ENCODE measurements at regions not wholly inside any gene's neighbourhood (a gene's known extent, or its start where the extent isn't known, plus 50 kb on each side); places are given as distances from the start of the nearest gene placed in this dataset.

- no peak overlapping the region for H3K9ac ChIP-seq (ENCODE audit: extremely low read depth, insufficient read length, low read length)
- no peaks in the 10 kb centered on the region for H3K9me3 Mint-ChIP-seq
- TF ChIP-seq, protein P1, sequence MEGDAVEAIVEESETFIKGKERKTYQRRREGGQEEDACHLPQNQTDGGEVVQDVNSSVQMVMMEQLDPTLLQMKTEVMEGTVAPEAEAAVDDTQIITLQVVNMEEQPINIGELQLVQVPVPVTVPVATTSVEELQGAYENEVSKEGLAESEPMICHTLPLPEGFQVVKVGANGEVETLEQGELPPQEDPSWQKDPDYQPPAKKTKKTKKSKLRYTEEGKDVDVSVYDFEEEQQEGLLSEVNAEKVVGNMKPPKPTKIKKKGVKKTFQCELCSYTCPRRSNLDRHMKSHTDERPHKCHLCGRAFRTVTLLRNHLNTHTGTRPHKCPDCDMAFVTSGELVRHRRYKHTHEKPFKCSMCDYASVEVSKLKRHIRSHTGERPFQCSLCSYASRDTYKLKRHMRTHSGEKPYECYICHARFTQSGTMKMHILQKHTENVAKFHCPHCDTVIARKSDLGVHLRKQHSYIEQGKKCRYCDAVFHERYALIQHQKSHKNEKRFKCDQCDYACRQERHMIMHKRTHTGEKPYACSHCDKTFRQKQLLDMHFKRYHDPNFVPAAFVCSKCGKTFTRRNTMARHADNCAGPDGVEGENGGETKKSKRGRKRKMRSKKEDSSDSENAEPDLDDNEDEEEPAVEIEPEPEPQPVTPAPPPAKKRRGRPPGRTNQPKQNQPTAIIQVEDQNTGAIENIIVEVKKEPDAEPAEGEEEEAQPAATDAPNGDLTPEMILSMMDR (conservative IDR thresholded peaks at IDR 0.05): no peak
- H3K14ac ChIP-seq (ENCODE audit: insufficient read depth, low read length): no peak overlapping the region
- H3K18ac ChIP-seq (ENCODE audit: insufficient read length, low read depth, low read length): no peak overlapping the region
- H4K20me1 ChIP-seq (ENCODE audit: control insufficient read depth, insufficient read depth, insufficient read length): no peaks in the 10 kb centered on the region
- H3K27ac ChIP-seq (ENCODE audit: insufficient read length, low read depth, low read length): no peak overlapping the region
- H3K4me1 Mint-ChIP-seq: peaks cover 5% of the 10 kb centered on the region in 2 experiments; a peak in 3 of 4 replicates
- H3K4me3 Mint-ChIP-seq: no peak overlapping the region
- H2AFZ ChIP-seq (ENCODE audit: low read length): no peak overlapping the region
- peaks cover 30 to 79% (median 53%) of the 10 kb centered on the region in 3 experiments for H3K36me3 Mint-ChIP-seq (ENCODE audit: insufficient read depth in 1 of 3, low read depth in 3 of 3)
- H3K9me3 ChIP-seq (ENCODE audit: control insufficient read depth, low read depth, low read length): no peaks in the 10 kb centered on the region
- no CpG with 5 or more reads among the region's 2 CpGs for whole genome bisulfite sequencing (ENCODE audit: extremely low coverage, insufficient read length, low lambda C conversion rate)
- no peak overlapping the region for H2BK15ac ChIP-seq (ENCODE audit: low read depth, low read length)
- no peak overlapping the region for H3T11ph ChIP-seq (ENCODE audit: low read length)
- H2BK20ac ChIP-seq (ENCODE audit: low read depth, low read length, poor library complexity, severe bottlenecking): no peak overlapping the region
- H3K79me2 ChIP-seq (ENCODE audit: insufficient read depth, low read length): no peaks in the 10 kb centered on the region
- H3K27ac Mint-ChIP-seq: no peak overlapping the region
- no peak overlapping the region for H3K4ac ChIP-seq (ENCODE audit: low read depth, low read length)
- H3K56ac ChIP-seq (ENCODE audit: insufficient read length, low read depth, low read length): no peak overlapping the region
- H2BK12ac ChIP-seq (ENCODE audit: insufficient read length, low read depth, low read length): no peak overlapping the region
- H3K27me3 ChIP-seq (ENCODE audit: insufficient read depth, low read length): no peaks in the 10 kb centered on the region
- no peak overlapping the region for H2AK5ac ChIP-seq (ENCODE audit: insufficient read length, low read length)
- no peaks in the 10 kb centered on the region for H3K23me2 ChIP-seq (ENCODE audit: insufficient read length, low read depth, low read length, poor library complexity, severe bottlenecking)
- H2BK5ac ChIP-seq (ENCODE audit: insufficient read length, low read length): no peak overlapping the region
- no peak overlapping the region for H2BK120ac ChIP-seq (ENCODE audit: low read depth, low read length, poor library complexity, severe bottlenecking)
- no peak overlapping the region for H3K4me2 ChIP-seq (ENCODE audit: insufficient read depth, insufficient read length, low read length)
- no peaks in the 10 kb centered on the region for H3K4me1 ChIP-seq (ENCODE audit: insufficient read depth, low read length)
- no peak for DNase-seq
- H3K27me3 Mint-ChIP-seq (ENCODE audit: low read depth): no peaks in the 10 kb centered on the region; the same call in 1 of the 2 replicates
- no peak overlapping the region for H3K23ac ChIP-seq (ENCODE audit: insufficient read length, low read depth, low read length)
- no peak overlapping the region for H4K8ac ChIP-seq (replicated peaks; ENCODE audit: insufficient read length, low read depth, low read length)
- no peaks in the 10 kb centered on the region for H3K79me1 ChIP-seq (ENCODE audit: insufficient read depth, low read depth, low read length, poor library complexity, severe bottlenecking)
- H4K91ac ChIP-seq (ENCODE audit: insufficient read length, low read depth, low read length): no peak overlapping the region
- no peak overlapping the region for H4K5ac ChIP-seq (ENCODE audit: insufficient read length, low read depth, low read length)
Measured at GRCh38 chr14:71734885-71735284, 197.3 kb upstream of the RGS6 start.
